ENCODE measurements at regions not wholly inside any gene's neighbourhood (a gene's known extent, or its start where the extent isn't known, plus 50 kb on each side); places are given as distances from the start of the nearest gene placed in this dataset.
"Not testable (repeated sequence)": the region's sequence is repeated elsewhere in the genome, so short reads cannot be mapped to it uniquely, and the experiment has no call there.

DNA sequence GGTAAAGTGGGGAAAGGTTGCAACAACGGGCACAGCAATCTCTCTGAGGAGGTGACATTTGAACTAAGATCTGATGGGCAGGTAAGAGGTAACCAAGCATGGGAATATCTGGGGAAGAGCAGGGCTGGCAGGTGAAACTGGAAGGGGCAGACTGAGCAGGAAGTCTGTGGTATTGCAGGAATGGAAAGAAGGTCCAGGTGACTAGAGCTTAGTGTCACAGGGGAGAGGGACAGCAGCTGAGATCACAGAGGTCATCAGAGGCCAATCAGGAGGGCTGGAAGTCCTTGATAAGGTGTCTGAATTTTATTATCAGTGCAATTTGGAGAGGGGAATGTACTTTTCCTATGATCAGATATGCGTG lies 73.3 kb upstream of the DHX40 start:
- ATAC-seq (ENCODE audit: low read depth), result no peak
- H3K27me3 ChIP-seq (ENCODE audit: insufficient read depth, poor library complexity, severe bottlenecking), result no peaks in the 10 kb centered on the region
- no peak overlapping the region for H3K27ac ChIP-seq (ENCODE audit: poor library complexity, severe bottlenecking)
- no peaks in the 10 kb centered on the region for H3K9me3 ChIP-seq (ENCODE audit: severe bottlenecking)
- H3K4me3 ChIP-seq (ENCODE audit: severe bottlenecking), result no peak overlapping the region
- DNase-seq (ENCODE audit: low spot score), result no peak
- TF ChIP-seq, protein P1, sequence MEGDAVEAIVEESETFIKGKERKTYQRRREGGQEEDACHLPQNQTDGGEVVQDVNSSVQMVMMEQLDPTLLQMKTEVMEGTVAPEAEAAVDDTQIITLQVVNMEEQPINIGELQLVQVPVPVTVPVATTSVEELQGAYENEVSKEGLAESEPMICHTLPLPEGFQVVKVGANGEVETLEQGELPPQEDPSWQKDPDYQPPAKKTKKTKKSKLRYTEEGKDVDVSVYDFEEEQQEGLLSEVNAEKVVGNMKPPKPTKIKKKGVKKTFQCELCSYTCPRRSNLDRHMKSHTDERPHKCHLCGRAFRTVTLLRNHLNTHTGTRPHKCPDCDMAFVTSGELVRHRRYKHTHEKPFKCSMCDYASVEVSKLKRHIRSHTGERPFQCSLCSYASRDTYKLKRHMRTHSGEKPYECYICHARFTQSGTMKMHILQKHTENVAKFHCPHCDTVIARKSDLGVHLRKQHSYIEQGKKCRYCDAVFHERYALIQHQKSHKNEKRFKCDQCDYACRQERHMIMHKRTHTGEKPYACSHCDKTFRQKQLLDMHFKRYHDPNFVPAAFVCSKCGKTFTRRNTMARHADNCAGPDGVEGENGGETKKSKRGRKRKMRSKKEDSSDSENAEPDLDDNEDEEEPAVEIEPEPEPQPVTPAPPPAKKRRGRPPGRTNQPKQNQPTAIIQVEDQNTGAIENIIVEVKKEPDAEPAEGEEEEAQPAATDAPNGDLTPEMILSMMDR (IDR thresholded peaks at IDR 0.05; ENCODE audit: poor library complexity, severe bottlenecking), result no peak
- H3K36me3 ChIP-seq (ENCODE audit: low read depth), result no peaks in the 10 kb centered on the region
- no peaks in the 10 kb centered on the region for H3K4me1 ChIP-seq (ENCODE audit: insufficient read depth, poor library complexity, severe bottlenecking)

DNA sequence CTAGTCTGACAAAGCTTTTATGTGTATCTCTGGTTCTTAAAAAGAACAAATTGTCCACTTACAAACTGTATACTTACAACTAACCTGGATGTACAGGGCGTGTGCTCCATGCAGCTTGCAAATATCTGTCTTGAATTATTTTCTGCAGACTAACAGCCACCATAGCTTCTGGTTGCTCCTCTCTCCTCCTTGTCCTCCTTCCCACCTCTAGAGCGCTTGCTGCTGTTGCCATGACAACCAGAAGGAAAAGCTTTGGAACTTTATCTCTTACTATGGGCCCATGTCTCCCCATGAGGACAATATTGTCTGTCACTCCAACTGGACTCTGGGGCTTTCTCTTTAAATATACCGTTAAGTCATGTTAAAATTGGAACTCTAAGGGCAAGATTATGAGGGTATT lies 71.5 kb upstream of the DHX40 start:
- TF ChIP-seq, protein P1 (IDR thresholded peaks at IDR 0.05; ENCODE audit: poor library complexity, severe bottlenecking), result no peak
- no peak for ATAC-seq (ENCODE audit: low read depth)
- no peak for DNase-seq (ENCODE audit: low spot score)
- Histone ChIP-seq H3K36me3 (ENCODE audit: low read depth) (no peaks in the 10 kb centered on the region), H3K27ac (ENCODE audit: poor library complexity, severe bottlenecking) (no peak overlapping the region), H3K9me3 (ENCODE audit: severe bottlenecking) (no peaks in the 10 kb centered on the region), H3K4me3 (ENCODE audit: severe bottlenecking) (no peak overlapping the region), H3K27me3 (ENCODE audit: insufficient read depth, poor library complexity, severe bottlenecking) (no peaks in the 10 kb centered on the region), H3K4me1 (ENCODE audit: insufficient read depth, poor library complexity, severe bottlenecking) (no peaks in the 10 kb centered on the region)

DNA sequence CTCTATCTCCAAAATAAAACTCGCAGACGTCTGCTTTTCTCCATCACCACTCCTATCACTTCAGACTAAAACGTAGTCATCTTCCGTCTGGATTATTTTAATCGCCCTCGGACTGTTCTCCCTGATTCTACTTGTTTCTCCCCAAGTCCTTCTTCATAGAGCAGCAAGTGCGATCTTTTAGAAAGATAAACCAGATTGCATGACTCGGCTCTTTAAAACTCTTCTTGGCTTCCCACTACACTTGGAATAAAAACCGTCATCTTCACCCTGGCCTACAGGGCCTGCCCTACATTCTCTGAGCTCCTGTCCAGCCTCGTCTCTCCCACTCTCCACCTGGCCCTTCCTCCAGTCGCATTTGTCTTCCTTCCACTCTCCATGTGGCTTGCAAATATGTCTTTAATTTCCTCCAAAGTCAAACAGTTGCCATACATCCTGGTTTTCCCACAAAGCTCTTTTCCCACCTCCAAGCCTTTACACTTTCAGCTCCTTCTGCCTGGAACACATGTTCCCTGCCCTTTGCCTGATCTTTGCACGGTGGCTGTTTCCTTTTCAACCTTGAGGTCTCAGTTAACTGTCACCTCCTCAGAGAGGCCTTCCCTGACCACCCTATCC lies 70.5 kb upstream of the DHX40 start:
- ATAC-seq (ENCODE audit: low read depth), result no peak
- Histone ChIP-seq H3K27ac (ENCODE audit: poor library complexity, severe bottlenecking) (no peak overlapping the region), H3K9me3 (ENCODE audit: severe bottlenecking) (no peaks in the 10 kb centered on the region), H3K36me3 (ENCODE audit: low read depth) (no peaks in the 10 kb centered on the region), H3K4me3 (ENCODE audit: severe bottlenecking) (no peak overlapping the region), H3K27me3 (ENCODE audit: insufficient read depth, poor library complexity, severe bottlenecking) (no peaks in the 10 kb centered on the region), H3K4me1 (ENCODE audit: insufficient read depth, poor library complexity, severe bottlenecking) (no peaks in the 10 kb centered on the region)
- TF ChIP-seq, protein P1 (IDR thresholded peaks at IDR 0.05; ENCODE audit: poor library complexity, severe bottlenecking), result no peak
- no peak for DNase-seq (ENCODE audit: low spot score)

DNA sequence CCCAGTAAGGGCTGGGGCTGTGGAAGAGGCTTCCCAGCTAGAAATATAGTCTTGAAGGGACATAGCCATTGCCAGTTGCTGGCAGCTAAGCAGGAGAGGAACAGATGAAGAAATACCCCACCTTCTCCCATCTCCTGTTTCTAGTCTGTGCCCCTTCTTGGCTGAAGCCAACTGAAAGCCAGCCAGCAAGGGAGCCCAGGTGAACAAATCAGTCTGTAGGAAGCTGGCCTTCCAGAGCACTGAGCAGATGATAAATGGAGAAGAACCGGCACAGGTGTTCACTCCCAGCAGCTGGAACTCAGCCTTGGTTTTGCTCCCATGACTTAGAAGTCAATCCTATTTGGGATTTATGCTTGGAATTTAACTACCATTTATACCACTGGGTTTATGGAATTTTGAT lies 69.2 kb upstream of the DHX40 start:
- Histone ChIP-seq H3K9me3 (ENCODE audit: severe bottlenecking) (no peaks in the 10 kb centered on the region), H3K36me3 (ENCODE audit: low read depth) (no peaks in the 10 kb centered on the region), H3K4me1 (ENCODE audit: insufficient read depth, poor library complexity, severe bottlenecking) (no peaks in the 10 kb centered on the region), H3K27me3 (ENCODE audit: insufficient read depth, poor library complexity, severe bottlenecking) (no peaks in the 10 kb centered on the region), H3K4me3 (ENCODE audit: severe bottlenecking) (no peak overlapping the region), H3K27ac (ENCODE audit: poor library complexity, severe bottlenecking) (no peak overlapping the region)
- ATAC-seq (ENCODE audit: low read depth) (no peak), DNase-seq (ENCODE audit: low spot score) (no peak)
- TF ChIP-seq, protein P1 (IDR thresholded peaks at IDR 0.05; ENCODE audit: poor library complexity, severe bottlenecking), result no peak

DNA sequence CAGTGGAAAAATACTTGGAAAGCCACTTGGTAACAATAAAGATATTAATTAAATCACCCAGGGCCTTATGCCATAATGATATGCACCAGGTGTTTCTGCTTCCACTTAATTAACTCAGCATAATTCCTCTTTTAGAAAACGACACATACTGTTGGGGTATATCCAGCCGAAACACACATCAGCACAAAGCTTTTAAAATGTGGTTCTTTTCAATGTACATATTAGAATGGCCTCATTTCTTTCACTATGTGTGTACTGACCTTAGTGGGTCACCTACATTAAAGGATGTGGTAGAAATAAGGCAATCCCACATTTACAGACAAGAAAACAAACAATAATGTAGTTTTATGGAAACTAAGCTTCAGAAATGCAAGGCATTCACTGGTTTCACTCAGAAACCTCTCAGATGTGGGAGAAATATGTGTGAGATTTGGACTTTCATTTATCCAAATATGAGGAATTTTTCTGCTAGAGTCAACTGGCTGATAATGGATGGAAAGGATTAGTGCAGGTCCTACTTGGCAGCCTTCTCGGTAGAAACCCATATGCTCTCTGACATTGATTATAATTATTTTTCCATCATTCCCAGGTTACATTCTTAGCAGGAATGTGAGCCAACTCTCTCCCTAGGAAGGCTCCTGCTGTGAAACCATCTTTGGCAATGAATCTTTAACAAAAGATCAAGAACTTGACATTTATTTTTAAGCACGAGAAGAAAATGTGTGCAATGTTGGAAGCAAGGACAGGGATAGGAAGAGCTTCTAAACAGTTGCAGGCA lies 66.7 kb upstream of the DHX40 start:
- Histone ChIP-seq H3K4me1 (ENCODE audit: insufficient read depth, poor library complexity, severe bottlenecking) (no peaks in the 10 kb centered on the region), H3K4me3 (ENCODE audit: severe bottlenecking) (no peak overlapping the region), H3K27ac (ENCODE audit: poor library complexity, severe bottlenecking) (no peak overlapping the region), H3K36me3 (ENCODE audit: low read depth) (no peaks in the 10 kb centered on the region), H3K9me3 (ENCODE audit: severe bottlenecking) (no peaks in the 10 kb centered on the region), H3K27me3 (ENCODE audit: insufficient read depth, poor library complexity, severe bottlenecking) (no peaks in the 10 kb centered on the region)
- TF ChIP-seq, protein P1 (IDR thresholded peaks at IDR 0.05; ENCODE audit: poor library complexity, severe bottlenecking), result no peak
- DNase-seq (ENCODE audit: low spot score), result no peak
- no peak for ATAC-seq (ENCODE audit: low read depth)

DNA sequence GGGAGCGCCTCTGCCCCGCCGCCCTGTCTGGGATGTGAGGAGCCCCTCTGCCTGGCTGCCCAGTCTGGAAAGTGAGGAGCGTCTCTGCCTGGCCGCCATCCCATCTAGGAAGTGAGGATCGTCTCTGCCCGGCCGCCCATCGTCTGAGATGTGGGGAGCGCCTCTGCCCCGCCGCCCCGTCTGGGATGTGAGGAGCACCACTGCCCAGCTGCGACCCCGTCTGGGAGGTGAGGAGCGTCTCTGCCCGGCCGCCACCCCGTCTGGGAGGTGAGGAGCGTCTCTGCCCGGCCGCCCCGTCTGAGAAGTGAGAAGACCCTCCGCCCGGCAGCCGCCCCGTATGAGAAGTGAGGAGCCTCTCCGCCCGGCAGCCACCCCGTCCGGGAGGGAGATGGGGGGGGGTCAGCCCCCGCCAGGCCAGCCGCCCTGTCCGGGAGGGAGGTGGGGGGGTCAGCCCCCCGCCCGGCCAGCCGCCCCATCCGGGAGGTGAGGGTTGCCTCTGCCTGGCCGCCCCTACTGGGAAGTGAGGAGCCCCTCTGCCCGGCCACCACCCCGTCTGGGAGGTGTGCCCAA lies 65.2 kb upstream of the DHX40 start:
- H3K36me3 ChIP-seq (ENCODE audit: low read depth); H3K4me3 ChIP-seq (ENCODE audit: severe bottlenecking); DNase-seq (ENCODE audit: low spot score); H3K27me3 ChIP-seq (ENCODE audit: insufficient read depth, poor library complexity, severe bottlenecking); ATAC-seq (ENCODE audit: low read depth); H3K27ac ChIP-seq (ENCODE audit: poor library complexity, severe bottlenecking); H3K4me1 ChIP-seq (ENCODE audit: insufficient read depth, poor library complexity, severe bottlenecking); H3K9me3 ChIP-seq (ENCODE audit: severe bottlenecking): not testable (repeated sequence)
